Endodermal cell (in vitro differentiated cells): ENCODE measurements at regions not wholly inside any gene's neighbourhood (a gene's known extent, or its start where the extent isn't known, plus 50 kb on each side); places are given as distances from the start of the nearest gene placed in this dataset.

Experiments used
- DNase-seq: peaks from one replicate; pipeline ENCODE4 v3.0.0-alpha.2; 2017
- H3K27ac ChIP-seq: 2 replicates; pipeline ENCODE4 v1.5.1; 2013; ENCODE audit warnings: mild to moderate bottlenecking, low read depth, low read length, moderate library complexity
- H3K27me3 ChIP-seq: 2 replicates; pipeline ENCODE4 v1.6.1; 2013; ENCODE audit warnings: mild to moderate bottlenecking, low read length, moderate library complexity; ENCODE audit not compliant: insufficient read depth, control insufficient read depth, poor library complexity, severe bottlenecking
- H3K36me3 ChIP-seq: 2 replicates; pipeline ENCODE4 v1.7.0; 2013; ENCODE audit warnings: mild to moderate bottlenecking, low read length, moderate library complexity; ENCODE audit not compliant: control insufficient read depth, insufficient read depth
- H3K4me1 ChIP-seq: one replicate; pipeline ENCODE4 v1.7.0; 2013; ENCODE audit warnings: low read length; ENCODE audit not compliant: control insufficient read depth, insufficient read depth
- H3K4me3 ChIP-seq: 2 replicates; pipeline ENCODE4 v1.5.1; 2013; ENCODE audit warnings: mild to moderate bottlenecking, low read length, moderate library complexity
- H3K9ac ChIP-seq: 2 replicates; pipeline ENCODE4 v1.6.1; 2013; ENCODE audit warnings: mild to moderate bottlenecking, low read length, moderate library complexity; ENCODE audit not compliant: poor library complexity, severe bottlenecking; ENCODE audit errors: extremely low read depth
- H3K9me3 ChIP-seq: 2 replicates; pipeline ENCODE4 v1.6.1; 2013; ENCODE audit warnings: mild to moderate bottlenecking, low read length, moderate library complexity; ENCODE audit not compliant: control insufficient read depth
- H3K27ac Mint-ChIP-seq: 2 replicates; pipeline ENCODE4 v1.8.0; 2020; ENCODE audit warnings: mixed read lengths
- H3K27me3 Mint-ChIP-seq: 2 replicates; pipeline ENCODE4 v1.8.0; 2021; ENCODE audit warnings: mild to moderate bottlenecking, mixed read lengths; ENCODE audit not compliant: insufficient read depth
- H3K36me3 Mint-ChIP-seq: 2 replicates; pipeline ENCODE4 v1.8.0; 2020; ENCODE audit warnings: low read depth, mixed read lengths
- H3K4me1 Mint-ChIP-seq: 2 replicates; pipeline ENCODE4 v1.8.0; 2020; ENCODE audit warnings: mixed read lengths
- H3K4me3 Mint-ChIP-seq: 2 replicates; pipeline ENCODE4 v1.8.0; 2020; ENCODE audit warnings: mild to moderate bottlenecking, moderate library complexity, mixed read lengths
- H3K9me3 Mint-ChIP-seq: 2 replicates; pipeline ENCODE4 v1.8.0; 2020; ENCODE audit warnings: mild to moderate bottlenecking, mixed read lengths
- WGBS, 2 experiments: methylation state at CpG; one replicate each; pipeline versions ENCODE4 v1.1.5 to v1.1.7; 2013; ENCODE audit warnings: missing lambda C conversion rate in 2 of 2, mixed read lengths in 1 of 2; ENCODE audit not compliant: insufficient coverage in 1 of 2, insufficient read length in 1 of 2; 5-methylcytosine and 5-hydroxymethylcytosine counted together
- TF ChIP-seq, protein P1 (sequence below): fragments of 200-600 bp; sonication (generic); conservative IDR thresholded peaks from 2 replicates; pipeline ENCODE4 v1.5.0; 2021; ENCODE audit warnings: antibody characterized with exemption, mild to moderate bottlenecking

DNA sequence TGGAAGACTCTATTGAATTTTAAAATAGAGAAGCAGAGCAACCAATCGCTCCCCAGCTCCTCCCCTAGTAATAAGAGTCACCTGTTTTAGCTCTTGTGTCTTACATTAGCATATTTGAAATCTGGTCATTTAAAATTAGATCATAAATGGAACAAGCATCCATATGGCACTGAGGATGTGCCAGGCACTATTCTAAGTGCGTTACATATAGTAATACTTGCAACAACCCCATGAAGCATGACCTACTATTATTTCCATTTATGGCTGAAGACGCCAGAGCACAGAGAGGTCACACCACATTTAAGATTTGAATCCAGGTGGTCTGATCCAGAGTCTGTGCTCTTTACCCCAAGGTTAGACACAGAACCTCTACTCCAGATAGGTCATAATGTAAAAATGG is 82.0 kb upstream of the HIVEP3 start:
- Mint-ChIP-seq H3K4me1 (peaks cover 3% of the 10 kb centered on the region), H3K4me3 (no peak overlapping the region), H3K36me3 (no peaks in the 10 kb centered on the region), H3K9me3 (no peaks in the 10 kb centered on the region), H3K27ac (no peak overlapping the region), H3K27me3 (no peaks in the 10 kb centered on the region)
- Histone ChIP-seq H3K36me3 (no peaks in the 10 kb centered on the region), H3K9ac (no peak overlapping the region), H3K9me3 (no peaks in the 10 kb centered on the region), H3K27ac (no peak overlapping the region), H3K27me3 (no peaks in the 10 kb centered on the region), H3K4me1 (no peaks in the 10 kb centered on the region), H3K4me3 (no peak overlapping the region)
- TF ChIP-seq, protein P1, sequence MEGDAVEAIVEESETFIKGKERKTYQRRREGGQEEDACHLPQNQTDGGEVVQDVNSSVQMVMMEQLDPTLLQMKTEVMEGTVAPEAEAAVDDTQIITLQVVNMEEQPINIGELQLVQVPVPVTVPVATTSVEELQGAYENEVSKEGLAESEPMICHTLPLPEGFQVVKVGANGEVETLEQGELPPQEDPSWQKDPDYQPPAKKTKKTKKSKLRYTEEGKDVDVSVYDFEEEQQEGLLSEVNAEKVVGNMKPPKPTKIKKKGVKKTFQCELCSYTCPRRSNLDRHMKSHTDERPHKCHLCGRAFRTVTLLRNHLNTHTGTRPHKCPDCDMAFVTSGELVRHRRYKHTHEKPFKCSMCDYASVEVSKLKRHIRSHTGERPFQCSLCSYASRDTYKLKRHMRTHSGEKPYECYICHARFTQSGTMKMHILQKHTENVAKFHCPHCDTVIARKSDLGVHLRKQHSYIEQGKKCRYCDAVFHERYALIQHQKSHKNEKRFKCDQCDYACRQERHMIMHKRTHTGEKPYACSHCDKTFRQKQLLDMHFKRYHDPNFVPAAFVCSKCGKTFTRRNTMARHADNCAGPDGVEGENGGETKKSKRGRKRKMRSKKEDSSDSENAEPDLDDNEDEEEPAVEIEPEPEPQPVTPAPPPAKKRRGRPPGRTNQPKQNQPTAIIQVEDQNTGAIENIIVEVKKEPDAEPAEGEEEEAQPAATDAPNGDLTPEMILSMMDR = no peak
- 92 to 100% methylated on average over 1 to 3 of the region's 3 CpGs for WGBS, 2 experiments
- no peak for DNase-seq

DNA sequence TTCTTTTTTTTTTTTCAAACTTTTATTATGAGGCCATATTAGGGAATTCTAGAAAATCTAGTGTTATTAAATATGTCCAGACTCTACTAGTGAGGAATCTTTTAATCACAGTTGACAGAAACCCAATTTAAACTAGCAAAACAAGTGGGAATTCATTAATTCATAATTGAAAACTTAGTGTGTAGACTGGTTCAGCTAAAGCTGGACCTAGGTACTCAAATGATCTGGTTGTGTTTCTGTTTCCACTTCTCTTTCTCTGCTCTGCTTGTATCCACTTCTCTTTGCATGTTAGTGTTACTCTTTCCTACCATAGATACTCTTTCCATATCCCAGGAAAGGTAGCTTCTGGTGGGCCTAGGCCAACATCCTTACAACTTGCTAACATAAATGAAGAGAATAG is 81.2 kb upstream of the HIVEP3 start:
- Mint-ChIP-seq H3K4me1 (peaks cover 3% of the 10 kb centered on the region), H3K27me3 (no peaks in the 10 kb centered on the region)
- no peak for DNase-seq

DNA sequence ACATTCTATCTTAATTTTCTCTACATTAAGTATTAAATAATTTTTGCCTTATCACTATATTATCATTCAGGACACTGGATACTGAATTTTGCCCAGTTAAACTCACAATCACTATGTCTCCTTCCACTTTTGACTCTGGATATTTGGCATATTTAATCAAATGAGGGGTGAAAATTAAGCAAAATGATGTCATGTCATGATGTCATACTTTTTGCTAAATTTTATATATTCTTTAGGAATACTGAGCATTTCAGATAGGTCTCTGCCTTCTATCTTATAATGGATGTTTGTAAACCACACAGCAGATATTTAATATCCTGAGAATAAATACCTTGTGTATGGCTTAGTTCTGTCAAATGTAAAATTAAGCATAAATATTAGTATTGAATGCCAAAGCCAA is 79.5 kb upstream of the HIVEP3 start:
- Mint-ChIP-seq H3K9me3 (no peaks in the 10 kb centered on the region), H3K4me1 (peaks cover 3% of the 10 kb centered on the region), H3K36me3 (no peaks in the 10 kb centered on the region), H3K4me3 (no peak overlapping the region), H3K27ac (no peak overlapping the region), H3K27me3 (no peaks in the 10 kb centered on the region)
- TF ChIP-seq, protein P1 = no peak
- Histone ChIP-seq H3K36me3 (no peaks in the 10 kb centered on the region), H3K9me3 (no peaks in the 10 kb centered on the region), H3K4me1 (no peaks in the 10 kb centered on the region), H3K27ac (no peak overlapping the region), H3K9ac (no peak overlapping the region), H3K27me3 (no peaks in the 10 kb centered on the region), H3K4me3 (no peak overlapping the region)
- no peak for DNase-seq

More for the DNA sequence above, 81.2 kb upstream of the HIVEP3 start:
- Mint-ChIP-seq H3K36me3 (no peaks in the 10 kb centered on the region), H3K4me3 (no peak overlapping the region), H3K9me3 (no peaks in the 10 kb centered on the region), H3K27ac (no peak overlapping the region)
- Histone ChIP-seq H3K9me3 (no peaks in the 10 kb centered on the region), H3K27ac (no peak overlapping the region), H3K4me1 (no peaks in the 10 kb centered on the region), H3K4me3 (no peak overlapping the region), H3K27me3 (no peaks in the 10 kb centered on the region), H3K36me3 (no peaks in the 10 kb centered on the region), H3K9ac (no peak overlapping the region)
- TF ChIP-seq, protein P1 = no peak
